ENCODE measurements at regions not wholly inside any gene's neighbourhood (a gene's known extent, or its start where the extent isn't known, plus 50 kb on each side); places are given as distances from the start of the nearest gene placed in this dataset.

DNA sequence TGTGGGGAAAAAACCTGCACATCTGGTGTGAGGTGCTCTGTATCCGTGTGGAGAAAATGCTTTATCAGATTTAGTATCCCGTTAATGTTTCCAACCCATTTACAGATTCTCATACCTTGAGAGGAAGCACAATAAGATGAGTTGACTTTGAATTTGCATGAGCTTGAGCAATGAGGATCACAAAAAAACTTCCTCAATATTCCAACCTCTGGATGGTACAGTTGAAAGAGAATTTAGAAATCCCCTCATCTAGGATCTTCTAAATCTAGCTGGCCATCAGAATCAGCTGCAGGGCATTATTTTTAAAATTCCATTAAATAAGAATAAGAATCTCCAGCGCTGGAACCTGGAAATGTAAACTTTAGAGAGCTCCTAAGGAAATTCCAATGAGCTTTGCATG, 82.5 kb upstream of the NR5A2 start:
- ChIA-PET POLR2A (no interaction called here), CTCF (no interaction called here)
- TF ChIP-seq HOXC10 (CRISPR knock-in tag; IDR thresholded peaks at IDR 0.05) (no peak), ZSCAN30 (tag by site-specific recombination; IDR thresholded peaks at IDR 0.05) (no peak), ZNF558 (tag by site-specific recombination; IDR thresholded peaks at IDR 0.05) (no peak), ZNF354C (tag by site-specific recombination; IDR thresholded peaks at IDR 0.05; ENCODE audit: borderline replicate concordance, low read depth) (no peak), ZNF324 (tag by site-specific recombination; IDR thresholded peaks at IDR 0.05) (no peak), ZNF747 (tag by site-specific recombination; IDR thresholded peaks at IDR 0.05) (no peak), AEBP2 (tag by site-specific recombination; IDR thresholded peaks at IDR 0.05; ENCODE audit: borderline replicate concordance) (no peak)
- TF ChIP-seq, protein P1, sequence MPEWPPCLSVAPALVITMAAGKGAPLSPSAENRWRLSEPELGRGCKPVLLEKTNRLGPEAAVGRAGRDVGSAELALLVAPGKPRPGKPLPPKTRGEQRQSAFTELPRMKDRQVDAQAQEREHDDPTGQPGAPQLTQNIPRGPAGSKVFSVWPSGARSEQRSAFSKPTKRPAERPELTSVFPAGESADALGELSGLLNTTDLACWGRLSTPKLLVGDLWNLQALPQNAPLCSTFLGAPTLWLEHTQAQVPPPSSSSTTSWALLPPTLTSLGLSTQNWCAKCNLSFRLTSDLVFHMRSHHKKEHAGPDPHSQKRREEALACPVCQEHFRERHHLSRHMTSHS (tag by site-specific recombination; IDR thresholded peaks at IDR 0.05), result no peak
- TF ChIP-seq, protein P2, sequence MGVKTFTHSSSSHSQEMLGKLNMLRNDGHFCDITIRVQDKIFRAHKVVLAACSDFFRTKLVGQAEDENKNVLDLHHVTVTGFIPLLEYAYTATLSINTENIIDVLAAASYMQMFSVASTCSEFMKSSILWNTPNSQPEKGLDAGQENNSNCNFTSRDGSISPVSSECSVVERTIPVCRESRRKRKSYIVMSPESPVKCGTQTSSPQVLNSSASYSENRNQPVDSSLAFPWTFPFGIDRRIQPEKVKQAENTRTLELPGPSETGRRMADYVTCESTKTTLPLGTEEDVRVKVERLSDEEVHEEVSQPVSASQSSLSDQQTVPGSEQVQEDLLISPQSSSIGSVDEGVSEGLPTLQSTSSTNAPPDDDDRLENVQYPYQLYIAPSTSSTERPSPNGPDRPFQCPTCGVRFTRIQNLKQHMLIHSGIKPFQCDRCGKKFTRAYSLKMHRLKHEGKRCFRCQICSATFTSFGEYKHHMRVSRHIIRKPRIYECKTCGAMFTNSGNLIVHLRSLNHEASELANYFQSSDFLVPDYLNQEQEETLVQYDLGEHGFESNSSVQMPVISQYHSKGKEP (tag by site-specific recombination; IDR thresholded peaks at IDR 0.05), result no peak
- H3K27ac ChIP-seq (ENCODE audit: extremely low read depth, low read depth, low read length), result no peak overlapping the region
- H3K36me3 ChIP-seq (ENCODE audit: control insufficient read depth in 2 of 2, insufficient read depth in 1 of 2, low read length in 2 of 2), result no peaks in the 10 kb centered on the region
- H3K9me3 ChIP-seq (ENCODE audit: control insufficient read depth, insufficient read depth, low read depth, low read length), result no peaks in the 10 kb centered on the region
- no peak overlapping the region for H3K4me3 ChIP-seq (ENCODE audit: low read depth, low read length)
- no peaks in the 10 kb centered on the region for H3K4me1 ChIP-seq (ENCODE audit: control insufficient read depth, insufficient read depth, low read length)

- no peak for TF ChIP-seq ZNF530 (tag by site-specific recombination; IDR thresholded peaks at IDR 0.05; ENCODE audit: low read depth)
- no peak for TF ChIP-seq ZNF843 (tag by site-specific recombination; IDR thresholded peaks at IDR 0.05)
- no peak for TF ChIP-seq ZNF560 (tag by site-specific recombination; IDR thresholded peaks at IDR 0.05; ENCODE audit: borderline replicate concordance)
- no peak for TF ChIP-seq ZNF174 (tag by site-specific recombination; IDR thresholded peaks at IDR 0.05)
- no peak for TF ChIP-seq ZBTB26 (tag by site-specific recombination; optimal IDR thresholded peaks at IDR 0.05)
- TF ChIP-seq FEZF1 (tag by site-specific recombination; IDR thresholded peaks at IDR 0.05), result no peak
- ChIA-PET POLR2A (no interaction called here), CTCF (interaction anchor here (0.7 kb wide), 1 partner anchor 564 kb away, joined by 3 read pairs; no protein-coding TSS in a partner anchor)
- no peaks in the 10 kb centered on the region for H3K9me3 ChIP-seq (ENCODE audit: control insufficient read depth, insufficient read depth, low read depth, low read length)
- H3K36me3 ChIP-seq (ENCODE audit: control insufficient read depth in 2 of 2, insufficient read depth in 1 of 2, low read length in 2 of 2), result no peaks in the 10 kb centered on the region
- no peak overlapping the region for H3K27ac ChIP-seq (ENCODE audit: extremely low read depth, low read depth, low read length)
- H3K4me3 ChIP-seq (ENCODE audit: low read depth, low read length), result no peak overlapping the region
- H3K4me1 ChIP-seq (ENCODE audit: control insufficient read depth, insufficient read depth, low read length), result no peaks in the 10 kb centered on the region
These were observed 81.9 kb upstream of the NR5A2 start for GRCh38 chr1:199945591-199945990.

DNA sequence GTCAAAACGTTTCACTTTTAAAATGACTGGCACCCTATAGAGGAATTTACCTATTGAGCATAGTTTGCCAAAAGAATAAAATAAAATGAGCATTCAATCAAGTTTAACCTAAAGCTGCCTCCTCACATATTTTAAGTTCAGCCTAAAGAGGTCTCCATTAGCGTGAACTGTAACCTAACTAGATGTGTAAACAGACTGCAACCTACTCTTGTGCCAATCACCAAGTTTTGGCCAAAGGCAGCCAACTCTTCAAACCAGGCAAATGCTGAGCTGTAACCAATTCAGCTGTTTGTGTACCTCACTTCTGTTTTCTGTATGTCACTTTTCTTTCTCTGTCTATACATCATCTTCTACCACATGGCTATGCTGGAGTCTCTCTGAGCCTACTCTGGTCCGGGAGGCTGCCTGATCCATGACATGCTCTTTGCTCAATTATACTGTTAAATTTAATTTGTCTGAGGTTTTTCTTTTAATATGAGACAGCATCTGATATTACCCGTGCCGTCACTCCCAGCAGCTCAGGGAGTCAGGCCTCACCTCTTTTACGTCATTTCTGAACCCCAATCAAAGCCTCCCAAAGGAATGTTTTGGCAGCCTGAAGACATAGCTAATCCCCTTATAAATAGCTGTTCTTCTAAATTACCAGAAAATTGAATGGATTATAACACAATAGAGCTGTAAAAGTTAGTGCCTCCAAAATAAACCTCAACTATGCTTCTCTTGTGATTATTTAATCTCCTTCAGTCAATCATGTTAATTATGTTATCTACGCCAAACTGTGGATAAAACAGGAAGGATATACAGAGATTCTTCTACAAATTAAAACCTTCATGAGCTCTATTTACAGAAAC, 81.0 kb upstream of the NR5A2 start:
- POLR2A ChIA-PET, result no interaction called here
- Histone ChIP-seq H3K36me3 (ENCODE audit: control insufficient read depth in 2 of 2, insufficient read depth in 1 of 2, low read length in 2 of 2) (no peaks in the 10 kb centered on the region), H3K4me1 (ENCODE audit: control insufficient read depth, insufficient read depth, low read length) (no peaks in the 10 kb centered on the region), H3K4me3 (ENCODE audit: low read depth, low read length) (no peak overlapping the region), H3K27ac (ENCODE audit: extremely low read depth, low read depth, low read length) (no peak overlapping the region), H3K9me3 (ENCODE audit: control insufficient read depth, insufficient read depth, low read depth, low read length) (no peaks in the 10 kb centered on the region)
- TF ChIP-seq ZNF175 (tag by site-specific recombination; IDR thresholded peaks at IDR 0.05) (no peak), ZNF266 (tag by site-specific recombination; IDR thresholded peaks at IDR 0.05; ENCODE audit: low read depth) (no peak), ZNF549 (tag by site-specific recombination; IDR thresholded peaks at IDR 0.05) (peak; percentile 90), WT1 (tag by site-specific recombination; IDR thresholded peaks at IDR 0.05) (no peak; the same call in 1 of the 2 replicates), ZNF629 (tag by site-specific recombination; IDR thresholded peaks at IDR 0.05) (no peak)
- CTCF ChIA-PET, result no interaction called here

Measured in HEK293 (cell line).